OCI-LY7 (cell line): ENCODE measurements at regions not wholly inside any gene's neighbourhood (a gene's known extent, or its start where the extent isn't known, plus 50 kb on each side); places are given as distances from the start of the nearest gene placed in this dataset.

Source experiments
- BruUV-seq: library from RNA; stranded (reverse); fragments of 400-500 nt; replicated peaks from 2 replicates; lab custom pipeline; 2021; lab: Mats Ljungman, UMichigan
- CTCF ChIA-PET: fragments of 300-600 bp; sonication (Branson Sonifier 250); formaldehyde crosslinking; loops from one replicate; lab custom pipeline; 2022; ENCODE audit warnings: antibody characterized with exemption; ENCODE audit not compliant: unreplicated experiment; lab: Charles Lee
- POLR2A ChIA-PET: fragments of 300-600 bp; sonication (Branson Sonifier 250); formaldehyde crosslinking; loops from one replicate; lab custom pipeline; 2022; ENCODE audit warnings: antibody characterized with exemption; lab: Charles Lee
- DNase-seq: peaks from one replicate; pipeline ENCODE4 v3.0.0-alpha.2; 2015; ENCODE audit warnings: low spot score
- H2AFZ ChIP-seq: fragments of 200-600 bp; sonication (generic), shearing (Covaris generic); 2 replicates; pipeline ENCODE4 v1.6.1; 2014; ENCODE audit warnings: mild to moderate bottlenecking, antibody characterized with exemption, low read length, moderate library complexity
- H3K27ac ChIP-seq: fragments of 200-600 bp; sonication (generic); 2 replicates; pipeline ENCODE4 v1.5.1; 2014; ENCODE audit warnings: mixed run types, low read depth, mild to moderate bottlenecking, moderate library complexity, low read length, inconsistent platforms; ENCODE audit not compliant: poor library complexity, severe bottlenecking
- H3K36me3 ChIP-seq: fragments of 200-600 bp; sonication (generic); 2 replicates; pipeline ENCODE4 v1.6.1; 2014; ENCODE audit warnings: mild to moderate bottlenecking, antibody characterized with exemption, low read length, moderate library complexity, mixed read lengths; ENCODE audit not compliant: insufficient read depth
- H3K4me1 ChIP-seq: fragments of 200-600 bp; sonication (generic); 2 replicates; pipeline ENCODE4 v1.5.1; 2014; ENCODE audit warnings: mild to moderate bottlenecking, low read length; ENCODE audit not compliant: insufficient read depth, poor library complexity, severe bottlenecking
- H3K4me2 ChIP-seq: fragments of 200-600 bp; sonication (generic); 2 replicates; pipeline ENCODE4 v1.6.1; 2014; ENCODE audit warnings: mild to moderate bottlenecking, low read length
- H3K4me3 ChIP-seq: fragments of 200-600 bp; sonication (generic); 2 replicates; pipeline ENCODE4 v1.5.1; 2014; ENCODE audit warnings: mild to moderate bottlenecking, low read depth, low read length; ENCODE audit not compliant: poor library complexity, severe bottlenecking
- H3K79me2 ChIP-seq: fragments of 200-600 bp; sonication (generic); 2 replicates; pipeline ENCODE4 v1.6.1; 2016; ENCODE audit warnings: low read depth, mild to moderate bottlenecking, low read length, moderate library complexity, mixed read lengths; ENCODE audit not compliant: insufficient read depth
- H3K9me2 ChIP-seq: fragments of 200-600 bp; sonication (generic); 2 replicates; pipeline ENCODE4 v1.6.1; 2016; ENCODE audit warnings: mild to moderate bottlenecking, low read length, mixed read lengths; ENCODE audit not compliant: insufficient read depth
- H3K9me3 ChIP-seq: fragments of 200-600 bp; sonication (generic); 2 replicates; pipeline ENCODE4 v1.6.1; 2014; ENCODE audit warnings: mild to moderate bottlenecking, mixed run types, low read length, mixed read lengths
- H4K20me1 ChIP-seq: fragments of 200-600 bp; sonication (generic); 2 replicates; pipeline ENCODE4 v1.6.1; 2014; ENCODE audit warnings: mild to moderate bottlenecking, antibody characterized with exemption, low read length, moderate library complexity, mixed read lengths; ENCODE audit not compliant: insufficient read depth
- CTCF ChIP-seq: fragments of 200-600 bp; sonication (generic); conservative IDR thresholded peaks from 2 replicates; pipeline ENCODE4 v1.5.1; 2014; ENCODE audit warnings: mild to moderate bottlenecking, antibody characterized with exemption, low read length, moderate library complexity, mixed read lengths
- EZH2phosphoT487 ChIP-seq: fragments of 200-600 bp; sonication (generic); IDR thresholded peaks from 2 replicates; pipeline ENCODE4 v1.6.1; 2018; ENCODE audit warnings: low read depth, borderline replicate concordance, mild to moderate bottlenecking, mixed run types, antibody characterized with exemption, low read length, moderate library complexity, mixed read lengths
- intact Hi-C: fragments of 100-400 bp; cut with micrococcal nuclease; formaldehyde crosslinking; loops from one replicate; pipeline ENCODE4 v1.10.0; 2022; ENCODE audit not compliant: unreplicated experiment

GRCh38 chr2:196247114-196247975 lies 76.0 kb upstream of the STK17B start:
- H4K20me1 ChIP-seq, result no peaks in the 10 kb centered on the region
- no peak for DNase-seq
- H3K4me1 ChIP-seq, result peaks cover 59% of the 10 kb centered on the region
- H3K4me3 ChIP-seq, result no peak overlapping the region
- TF ChIP-seq EZH2phosphoT487 (no peak), CTCF (no peak)
- no peaks in the 10 kb centered on the region for H3K9me2 ChIP-seq
- intact Hi-C loops, result no loop called here
- POLR2A ChIA-PET, result interaction anchor here (0.7 to 7.6 kb wide), 20 partner anchors 9 to 263 kb away, joined by 3 to 74 read pairs (median 7); no protein-coding TSS in a partner anchor
- H2AFZ ChIP-seq, result peak overlapping the region; percentile 98; the same call in 1 of the 2 replicates
- CTCF ChIA-PET, result interaction anchor here (1.4 kb wide), 1 partner anchor 9 kb away, joined by 5 read pairs; no protein-coding TSS in a partner anchor
- H3K36me3 ChIP-seq, result no peaks in the 10 kb centered on the region
- no peaks in the 10 kb centered on the region for H3K9me3 ChIP-seq
- 0 out of 2 replicates have a peak overlapping the region, but pooled peaks have one; percentile 46 for H3K4me2 ChIP-seq
- no TSS peak for BruUV-seq
- no peaks in the 10 kb centered on the region for H3K79me2 ChIP-seq
- no peak overlapping the region for H3K27ac ChIP-seq

GRCh38 chr2:196247976-196248280 lies 76.5 kb upstream of the STK17B start:
- intact Hi-C loops, result no loop called here
- CTCF ChIA-PET, result interaction anchor here (1.4 kb wide), 2 partner anchors 9 to 12 kb away, joined by 5 to 8 read pairs; no protein-coding TSS in a partner anchor

More at GRCh38 chr2:196247976-196248280, 76.5 kb upstream of the STK17B start:
- Histone ChIP-seq H3K4me1 (peaks cover 54% of the 10 kb centered on the region), H3K27ac (no peak overlapping the region), H4K20me1 (no peaks in the 10 kb centered on the region), H3K9me2 (no peaks in the 10 kb centered on the region), H3K36me3 (no peaks in the 10 kb centered on the region), H3K9me3 (no peaks in the 10 kb centered on the region), H2AFZ (peak overlapping the region; percentile 98; the same call in 1 of the 2 replicates), H3K4me3 (no peak overlapping the region), H3K79me2 (no peaks in the 10 kb centered on the region), H3K4me2 (peak overlapping the region; percentile 46)
- DNase-seq, result no peak
- POLR2A ChIA-PET, result interaction anchor here (0.6 to 7.6 kb wide), 21 partner anchors 9 to 263 kb away, joined by 3 to 74 read pairs (median 7); no protein-coding TSS in a partner anchor
- TF ChIP-seq EZH2phosphoT487 (no peak), CTCF (no peak)
- BruUV-seq, result no TSS peak
